Calu3 (cell line): ENCODE measurements at regions not wholly inside any gene's neighbourhood (a gene's known extent, or its start where the extent isn't known, plus 50 kb on each side); places are given as distances from the start of the nearest gene placed in this dataset.

Experiments
- BruUV-seq: library from RNA; stranded (reverse); fragments of 400-500 nt; replicated peaks from 2 replicates; lab custom pipeline; 2021; lab: Mats Ljungman, UMichigan
- CTCF ChIA-PET: fragments of 300-600 bp; sonication (Branson Sonifier 250); formaldehyde crosslinking; loops from one replicate; lab custom pipeline; 2022; ENCODE audit warnings: antibody characterized with exemption; lab: Charles Lee
- DNase-seq: peaks from one replicate; pipeline ENCODE4 v3.0.0; 2022
- H3K27ac Mint-ChIP-seq: one replicate; pipeline ENCODE4 v1.8.0; 2022; ENCODE audit warnings: mixed read lengths; ENCODE audit not compliant: unreplicated experiment
- H3K27me3 Mint-ChIP-seq: one replicate; pipeline ENCODE4 v1.8.0; 2022; ENCODE audit warnings: mixed read lengths; ENCODE audit not compliant: unreplicated experiment
- H3K36me3 Mint-ChIP-seq: one replicate; pipeline ENCODE4 v1.8.0; 2022; ENCODE audit warnings: mild to moderate bottlenecking, moderate library complexity, mixed read lengths; ENCODE audit not compliant: insufficient read depth, unreplicated experiment
- H3K4me1 Mint-ChIP-seq: one replicate; pipeline ENCODE4 v1.8.0; 2022; ENCODE audit warnings: mild to moderate bottlenecking, low read depth, mixed read lengths; ENCODE audit not compliant: unreplicated experiment
- H3K4me3 Mint-ChIP-seq: one replicate; pipeline ENCODE4 v1.8.0; 2022; ENCODE audit warnings: mild to moderate bottlenecking, low read depth, moderate library complexity, mixed read lengths; ENCODE audit not compliant: unreplicated experiment
- H3K9me3 Mint-ChIP-seq: one replicate; pipeline ENCODE4 v1.8.0; 2022; ENCODE audit warnings: low read depth, mixed read lengths; ENCODE audit not compliant: unreplicated experiment
- CTCF ChIP-seq: fragments of 200-600 bp; IDR thresholded peaks from one replicate; pipeline ENCODE4 v1.8.0; 2022; ENCODE audit warnings: antibody characterized with exemption; ENCODE audit not compliant: unreplicated experiment
- intact Hi-C: fragments of 100-400 bp; cut with micrococcal nuclease; formaldehyde crosslinking; loops from one replicate; pipeline ENCODE4 v1.10.0; 2022; ENCODE audit not compliant: unreplicated experiment

- Mint-ChIP-seq H3K4me3 (peak overlapping the region; percentile 17), H3K27me3 (no peaks in the 10 kb centered on the region), H3K4me1 (peaks cover 19% of the 10 kb centered on the region), H3K27ac (peak overlapping the region; percentile 48), H3K9me3 (no peaks in the 10 kb centered on the region), H3K36me3 (no peaks in the 10 kb centered on the region)
- TF ChIP-seq CTCF, result no peak
- peak; percentile 11 for DNase-seq
- intact Hi-C loops, result no loop called here
- no TSS peak for BruUV-seq
- CTCF ChIA-PET, result no interaction called here
Observed at GRCh38 chr13:21871382-21871781, 200.5 kb downstream of the FGF9 start.

- CTCF ChIA-PET, result no interaction called here
- intact Hi-C loops, result no loop called here
Observed at GRCh38 chr13:21871919-21872318, 201.0 kb downstream of the FGF9 start.

GRCh38 chr13:21872795-21873194, 201.9 kb downstream of the FGF9 start:
- Mint-ChIP-seq H3K27me3 (no peaks in the 10 kb centered on the region), H3K9me3 (no peaks in the 10 kb centered on the region), H3K4me1 (peaks cover 19% of the 10 kb centered on the region), H3K4me3 (no peak overlapping the region), H3K27ac (no peak overlapping the region), H3K36me3 (no peaks in the 10 kb centered on the region)
- DNase-seq, result no peak
- intact Hi-C loops, result no loop called here
- CTCF ChIA-PET, result no interaction called here
- BruUV-seq, result no TSS peak
- TF ChIP-seq CTCF, result no peak

More at GRCh38 chr13:21871919-21872318, 201.0 kb downstream of the FGF9 start:
- TF ChIP-seq CTCF, result no peak
- no peak for DNase-seq
- Mint-ChIP-seq H3K27ac (peak overlapping the region; percentile 48), H3K36me3 (no peaks in the 10 kb centered on the region), H3K9me3 (no peaks in the 10 kb centered on the region), H3K4me3 (peak overlapping the region; percentile 17), H3K27me3 (no peaks in the 10 kb centered on the region), H3K4me1 (peaks cover 19% of the 10 kb centered on the region)
- no TSS peak for BruUV-seq

DNA sequence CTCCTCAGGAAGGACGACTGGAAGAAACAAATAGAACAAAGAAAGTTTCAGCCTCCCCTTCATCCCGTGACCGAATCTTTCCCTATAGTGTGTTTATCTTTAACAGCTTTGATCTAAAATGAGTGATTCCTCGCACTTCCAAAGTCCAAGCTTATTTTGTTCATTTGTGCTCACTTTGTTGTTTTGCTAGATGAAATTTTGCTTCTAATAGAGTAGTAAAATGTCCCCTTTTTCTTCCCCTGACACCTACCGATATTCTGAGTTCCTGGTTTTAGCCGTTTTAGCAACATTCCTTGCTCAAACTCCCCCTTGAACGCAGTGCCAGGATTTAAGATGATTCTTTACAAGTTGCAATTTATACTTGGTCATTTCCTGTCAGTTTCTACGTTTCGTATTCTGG, 204.2 kb downstream of the FGF9 start:
- DNase-seq, result no peak
- Mint-ChIP-seq H3K36me3 (no peaks in the 10 kb centered on the region), H3K9me3 (no peaks in the 10 kb centered on the region), H3K4me3 (no peak overlapping the region), H3K27me3 (peaks cover 9% of the 10 kb centered on the region), H3K27ac (no peak overlapping the region), H3K4me1 (peaks cover 15% of the 10 kb centered on the region)
- CTCF ChIA-PET, result no interaction called here
- intact Hi-C loops, result no loop called here
- TF ChIP-seq CTCF, result no peak
- no TSS peak for BruUV-seq
